ENCODE measurements at regions not wholly inside any gene's neighbourhood (a gene's known extent, or its start where the extent isn't known, plus 50 kb on each side); places are given as distances from the start of the nearest gene placed in this dataset.

DNA sequence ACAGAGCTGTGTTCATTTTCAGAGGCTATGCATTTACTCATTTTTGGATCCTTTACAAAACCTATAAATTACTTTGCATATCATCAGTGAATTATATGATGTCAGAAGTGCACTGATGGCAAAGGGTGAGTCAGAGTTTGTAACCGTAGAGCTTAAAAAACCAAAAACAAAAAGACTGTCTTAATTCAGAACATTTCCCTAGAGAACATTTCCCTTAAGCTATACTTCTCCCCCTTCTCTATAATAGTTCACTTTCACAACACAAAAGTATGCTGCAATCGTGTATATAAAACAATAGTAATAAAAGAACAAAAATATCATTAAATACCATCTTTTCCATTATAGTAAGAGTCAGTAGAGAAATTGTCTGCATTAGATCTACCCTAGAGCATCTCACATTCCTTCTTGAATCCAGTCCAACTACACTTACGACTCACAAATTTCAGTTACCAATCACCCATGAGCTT is 934.9 kb downstream of the LRFN5 start:
- H3K36me3 Mint-ChIP-seq (ENCODE audit: insufficient read depth), result no peaks in the 10 kb centered on the region
- H3K27ac Mint-ChIP-seq, result no peak overlapping the region
- TF ChIP-seq, protein P1, sequence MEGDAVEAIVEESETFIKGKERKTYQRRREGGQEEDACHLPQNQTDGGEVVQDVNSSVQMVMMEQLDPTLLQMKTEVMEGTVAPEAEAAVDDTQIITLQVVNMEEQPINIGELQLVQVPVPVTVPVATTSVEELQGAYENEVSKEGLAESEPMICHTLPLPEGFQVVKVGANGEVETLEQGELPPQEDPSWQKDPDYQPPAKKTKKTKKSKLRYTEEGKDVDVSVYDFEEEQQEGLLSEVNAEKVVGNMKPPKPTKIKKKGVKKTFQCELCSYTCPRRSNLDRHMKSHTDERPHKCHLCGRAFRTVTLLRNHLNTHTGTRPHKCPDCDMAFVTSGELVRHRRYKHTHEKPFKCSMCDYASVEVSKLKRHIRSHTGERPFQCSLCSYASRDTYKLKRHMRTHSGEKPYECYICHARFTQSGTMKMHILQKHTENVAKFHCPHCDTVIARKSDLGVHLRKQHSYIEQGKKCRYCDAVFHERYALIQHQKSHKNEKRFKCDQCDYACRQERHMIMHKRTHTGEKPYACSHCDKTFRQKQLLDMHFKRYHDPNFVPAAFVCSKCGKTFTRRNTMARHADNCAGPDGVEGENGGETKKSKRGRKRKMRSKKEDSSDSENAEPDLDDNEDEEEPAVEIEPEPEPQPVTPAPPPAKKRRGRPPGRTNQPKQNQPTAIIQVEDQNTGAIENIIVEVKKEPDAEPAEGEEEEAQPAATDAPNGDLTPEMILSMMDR (IDR thresholded peaks at IDR 0.05; ENCODE audit: unreplicated experiment), result no peak
- H3K27me3 Mint-ChIP-seq, result no peaks in the 10 kb centered on the region
- H3K4me3 Mint-ChIP-seq (ENCODE audit: low read depth), result no peak overlapping the region
- H3K9me3 Mint-ChIP-seq (ENCODE audit: low read depth), result no peaks in the 10 kb centered on the region
- H3K4me1 Mint-ChIP-seq (ENCODE audit: low read depth), result no peaks in the 10 kb centered on the region
- no peak for DNase-seq (ENCODE audit: low spot score, unreplicated experiment)

DNA sequence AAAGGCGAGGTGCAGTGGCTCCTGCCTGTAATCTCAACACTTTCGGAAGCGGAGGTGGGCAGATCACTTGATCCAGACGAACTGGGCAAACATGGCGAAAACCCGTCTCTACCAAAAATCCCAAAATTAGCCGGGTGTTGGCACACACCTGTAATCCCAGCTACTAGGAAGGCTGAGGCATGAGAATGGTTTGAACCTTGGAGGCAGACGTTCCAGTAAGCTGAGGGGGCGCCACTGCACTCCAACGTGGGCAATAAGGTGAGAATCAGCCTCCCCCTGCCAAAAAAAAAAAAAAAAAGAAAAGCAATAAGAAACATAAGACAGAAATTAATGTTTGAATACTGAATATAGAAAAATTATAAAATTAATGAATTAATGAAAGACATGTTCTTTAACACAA is 928.7 kb downstream of the LRFN5 start:
- DNase-seq (ENCODE audit: low spot score, unreplicated experiment), result no peak
- Mint-ChIP-seq H3K9me3 (ENCODE audit: low read depth) (no peaks in the 10 kb centered on the region), H3K4me1 (ENCODE audit: low read depth) (no peaks in the 10 kb centered on the region), H3K27me3 (no peaks in the 10 kb centered on the region), H3K36me3 (ENCODE audit: insufficient read depth) (no peaks in the 10 kb centered on the region), H3K27ac (no peak overlapping the region), H3K4me3 (ENCODE audit: low read depth) (no peak overlapping the region)
- TF ChIP-seq, protein P1 (IDR thresholded peaks at IDR 0.05; ENCODE audit: unreplicated experiment), result no peak

DNA sequence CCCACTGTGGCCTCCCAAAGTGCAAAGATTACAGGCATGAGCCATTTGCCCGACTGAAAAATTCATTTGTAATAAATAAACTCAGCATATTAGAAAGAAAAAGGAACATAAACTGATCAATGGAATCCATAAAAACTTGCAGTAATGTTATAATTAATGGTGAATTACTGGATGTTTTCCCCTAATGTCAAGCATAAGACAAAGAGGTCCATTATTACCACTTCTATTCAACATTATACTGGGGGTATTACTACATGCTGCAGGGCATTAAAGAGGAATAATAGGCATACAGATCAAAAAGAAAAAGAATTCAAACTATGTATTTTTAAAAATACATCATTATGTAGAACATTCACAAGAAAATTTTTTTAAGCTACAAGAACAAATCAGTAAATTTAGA is 926.8 kb downstream of the LRFN5 start:
- H3K27ac Mint-ChIP-seq, result no peak overlapping the region
- H3K4me1 Mint-ChIP-seq (ENCODE audit: low read depth), result peaks cover 3% of the 10 kb centered on the region
- no peaks in the 10 kb centered on the region for H3K36me3 Mint-ChIP-seq (ENCODE audit: insufficient read depth)
- H3K4me3 Mint-ChIP-seq (ENCODE audit: low read depth), result no peak overlapping the region
- TF ChIP-seq, protein P1 (IDR thresholded peaks at IDR 0.05; ENCODE audit: unreplicated experiment), result no peak
- DNase-seq (ENCODE audit: low spot score, unreplicated experiment), result no peak
- H3K27me3 Mint-ChIP-seq, result no peaks in the 10 kb centered on the region
- H3K9me3 Mint-ChIP-seq (ENCODE audit: low read depth), result no peaks in the 10 kb centered on the region

DNA sequence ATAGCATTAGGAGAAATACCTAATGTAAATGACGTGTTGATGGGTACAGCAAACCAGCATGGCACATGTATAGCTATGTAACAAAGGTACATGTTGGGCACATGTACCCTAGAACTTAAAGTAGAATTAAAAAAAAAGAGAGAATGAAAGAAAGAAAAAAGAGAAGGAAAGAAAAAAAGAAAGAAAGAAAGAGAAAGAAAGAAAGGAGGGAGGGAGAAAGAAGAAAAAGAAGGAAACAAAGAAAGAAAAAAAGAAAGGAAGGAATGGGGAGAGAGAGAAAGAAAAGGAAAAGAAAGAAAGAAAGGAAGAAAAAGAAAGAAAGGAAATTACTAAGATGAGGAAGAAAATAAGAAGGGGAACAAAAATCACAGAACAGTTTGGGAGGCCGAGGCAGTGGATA is 925.5 kb downstream of the LRFN5 start:
- no peaks in the 10 kb centered on the region for H3K36me3 Mint-ChIP-seq (ENCODE audit: insufficient read depth)
- H3K27ac Mint-ChIP-seq, result no peak overlapping the region
- H3K4me3 Mint-ChIP-seq (ENCODE audit: low read depth), result no peak overlapping the region
- DNase-seq (ENCODE audit: low spot score, unreplicated experiment), result no peak
- H3K9me3 Mint-ChIP-seq (ENCODE audit: low read depth), result no peaks in the 10 kb centered on the region
- TF ChIP-seq, protein P1 (IDR thresholded peaks at IDR 0.05; ENCODE audit: unreplicated experiment), result no peak
- peaks cover 9% of the 10 kb centered on the region for H3K4me1 Mint-ChIP-seq (ENCODE audit: low read depth)
- no peaks in the 10 kb centered on the region for H3K27me3 Mint-ChIP-seq

DNA sequence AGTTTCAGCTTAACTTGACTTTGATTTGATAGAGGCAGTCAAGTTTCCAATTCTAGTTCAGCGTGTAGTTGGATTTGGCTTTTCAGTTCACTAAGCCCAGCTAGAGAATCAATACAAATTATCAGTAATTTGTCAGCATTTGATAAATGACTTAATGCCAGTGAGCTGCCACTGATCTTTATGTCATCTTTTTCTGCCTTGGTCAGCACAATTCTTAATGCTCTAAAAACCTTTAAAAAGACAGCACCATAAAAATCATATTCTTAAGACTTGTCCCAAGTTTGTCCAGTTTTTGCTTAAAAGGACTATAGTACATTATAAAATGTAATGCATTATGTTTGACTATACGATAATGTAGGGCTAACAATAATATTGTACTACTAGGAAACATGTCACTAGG is 920.5 kb downstream of the LRFN5 start:
- Mint-ChIP-seq H3K36me3 (ENCODE audit: insufficient read depth) (no peaks in the 10 kb centered on the region), H3K27ac (no peak overlapping the region), H3K4me3 (ENCODE audit: low read depth) (no peak overlapping the region), H3K4me1 (ENCODE audit: low read depth) (peaks cover 14% of the 10 kb centered on the region), H3K9me3 (ENCODE audit: low read depth) (no peaks in the 10 kb centered on the region), H3K27me3 (no peaks in the 10 kb centered on the region)
- TF ChIP-seq, protein P1 (IDR thresholded peaks at IDR 0.05; ENCODE audit: unreplicated experiment), result no peak
- no peak for DNase-seq (ENCODE audit: low spot score, unreplicated experiment)
